HG03575 (cell line): ENCODE measurements at regions not wholly inside any gene's neighbourhood (a gene's known extent, or its start where the extent isn't known, plus 50 kb on each side); places are given as distances from the start of the nearest gene placed in this dataset.

Experiments used
- ATAC-seq: cut with Tn5 transposase; IDR thresholded peaks from one replicate; pipeline ENCODE4 v1.9.1; 2021; ENCODE audit not compliant: unreplicated experiment, insufficient number of reproducible peaks, low FRiP score; ENCODE audit errors: extremely low read depth

DNA sequence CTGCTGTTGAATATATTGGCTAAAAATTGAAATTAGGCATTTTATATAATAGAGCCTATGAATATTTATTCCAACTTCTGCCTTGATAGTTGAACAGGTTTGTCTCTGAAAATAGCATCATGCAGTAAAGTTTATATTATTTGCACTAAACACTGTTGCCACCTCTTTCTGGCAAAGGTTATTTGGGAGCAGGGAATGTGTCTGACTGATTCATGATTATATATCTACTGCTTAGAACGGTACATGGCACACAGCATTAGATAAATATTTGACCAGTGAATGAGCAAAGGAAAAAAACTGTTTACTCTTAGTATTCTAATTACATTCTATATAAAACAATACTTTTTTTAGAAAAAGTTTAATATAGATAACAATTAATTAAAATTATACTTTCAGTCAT, 123.1 kb upstream of the MGAT4C start:
- no peak for ATAC-seq

DNA sequence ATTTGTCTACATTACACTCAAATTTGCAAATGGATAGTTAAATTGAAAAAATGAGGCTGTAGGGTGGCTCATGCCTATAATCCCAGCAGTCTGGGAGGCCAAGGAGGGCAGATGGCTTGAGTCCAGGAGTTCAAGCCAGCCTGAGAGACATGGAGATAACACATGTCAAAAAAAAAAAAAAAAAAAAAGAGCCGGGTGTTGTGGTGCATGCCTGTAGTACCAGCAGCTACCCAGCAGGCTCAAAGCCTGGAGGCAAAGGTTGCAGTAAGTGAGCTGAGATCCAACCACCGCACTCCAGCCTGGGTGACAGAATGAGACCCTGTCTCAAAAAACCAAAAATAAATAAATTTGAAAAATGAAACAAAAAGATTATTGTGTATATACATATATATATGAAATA, 119.9 kb upstream of the MGAT4C start:
- no peak for ATAC-seq

DNA sequence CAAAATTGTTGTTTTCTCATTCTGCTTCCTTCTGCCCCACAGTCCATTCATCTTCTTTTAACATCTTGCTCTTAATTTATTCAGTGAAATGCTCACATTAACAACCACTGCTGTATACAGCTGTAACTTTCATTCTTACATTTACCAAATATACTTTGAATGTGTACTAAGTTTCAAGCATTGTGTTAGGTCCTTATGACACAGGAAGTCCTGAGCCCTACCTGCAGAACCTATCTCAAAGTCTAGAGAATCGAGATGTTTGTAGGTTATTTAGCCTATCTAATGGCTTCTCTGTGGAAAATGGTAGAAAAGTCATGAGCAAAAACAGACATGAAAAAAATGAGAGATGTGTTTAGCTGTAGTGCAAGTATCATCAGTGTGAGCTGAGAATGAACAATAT, 117.6 kb upstream of the MGAT4C start:
- no peak for ATAC-seq

DNA sequence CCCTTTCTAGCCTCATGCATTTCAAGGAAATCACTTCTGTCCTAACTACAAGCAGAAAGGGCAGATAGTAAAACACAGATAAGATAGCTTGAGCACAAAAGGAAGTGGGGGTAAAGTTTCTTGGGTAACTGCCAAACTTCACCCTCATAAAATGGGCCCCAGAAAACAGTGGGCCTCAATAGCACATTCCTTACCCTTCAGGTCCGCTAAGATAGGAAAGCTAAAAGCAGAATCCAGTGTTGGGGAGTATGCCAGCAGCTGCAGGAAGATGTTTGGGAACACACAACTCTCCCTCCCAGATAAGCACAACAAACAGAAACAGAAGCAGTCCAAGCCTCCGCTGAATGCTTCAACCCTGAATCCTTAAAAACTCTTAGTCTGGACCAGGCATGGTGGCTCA, 110.9 kb upstream of the MGAT4C start:
- ATAC-seq = no peak

DNA sequence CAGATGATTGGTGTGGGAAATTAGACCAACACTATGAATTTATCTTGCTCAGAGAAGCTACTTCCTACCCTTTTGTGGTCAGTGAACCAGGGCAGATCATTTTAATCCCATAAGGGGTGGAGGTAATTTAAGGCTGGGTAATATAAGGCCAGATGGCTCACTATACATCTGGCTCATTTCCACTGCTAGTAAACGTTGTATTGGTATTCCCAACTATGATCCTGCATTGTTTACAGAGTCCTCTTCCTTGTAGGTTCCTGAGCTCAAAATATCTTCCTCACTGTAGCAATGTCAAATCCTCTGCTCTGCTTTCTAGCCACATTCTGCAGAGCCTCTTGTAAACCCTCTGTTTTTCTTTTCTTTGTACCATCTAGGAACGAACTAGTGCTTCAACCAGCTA, 93.0 kb upstream of the MGAT4C start:
- no peak for ATAC-seq

DNA sequence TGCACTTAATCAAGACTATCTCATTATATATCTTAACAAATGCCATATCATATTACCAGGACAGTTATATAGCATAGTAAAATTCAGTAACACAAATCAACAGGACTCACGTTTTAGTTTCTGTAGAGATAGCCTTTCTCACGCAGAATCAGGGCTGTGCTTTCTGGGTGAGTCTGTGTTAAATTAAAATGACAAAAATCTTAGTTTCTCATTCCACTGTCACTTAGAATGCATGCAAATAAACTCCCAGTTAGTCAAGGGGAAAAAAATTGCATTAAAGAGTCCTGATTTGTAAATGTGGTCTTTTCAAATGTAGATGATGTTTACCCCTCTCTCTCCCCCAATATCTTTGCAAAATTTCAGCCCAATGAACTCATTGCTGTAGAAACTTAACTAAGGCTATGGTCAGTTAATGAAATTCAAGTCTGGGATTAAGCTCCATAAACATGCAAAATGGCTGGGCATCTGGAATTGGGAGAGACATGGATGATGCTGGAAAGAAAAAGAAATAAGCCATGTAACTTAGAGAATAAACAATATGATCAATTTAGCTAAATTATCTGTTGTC, 77.8 kb upstream of the MGAT4C start:
- ATAC-seq = no peak

DNA sequence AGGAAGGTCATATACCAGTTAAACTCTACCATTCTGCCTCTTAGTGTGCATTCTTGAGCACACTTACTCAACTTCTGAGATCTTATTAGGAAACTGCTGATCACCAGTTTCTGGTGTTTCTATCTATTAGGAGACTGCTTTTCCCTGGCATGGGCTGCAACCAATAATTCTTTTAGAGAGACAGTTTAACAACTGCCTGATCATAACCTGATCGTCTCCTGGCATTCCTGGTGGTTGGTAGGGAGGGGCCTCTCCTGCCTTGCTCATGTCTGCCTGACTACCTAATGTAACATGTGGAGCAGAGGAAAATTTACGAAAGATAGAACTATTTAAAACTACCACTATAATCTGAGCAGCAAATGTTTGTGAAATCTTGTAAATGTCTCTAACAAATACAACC, 75.3 kb upstream of the MGAT4C start:
- no peak for ATAC-seq

DNA sequence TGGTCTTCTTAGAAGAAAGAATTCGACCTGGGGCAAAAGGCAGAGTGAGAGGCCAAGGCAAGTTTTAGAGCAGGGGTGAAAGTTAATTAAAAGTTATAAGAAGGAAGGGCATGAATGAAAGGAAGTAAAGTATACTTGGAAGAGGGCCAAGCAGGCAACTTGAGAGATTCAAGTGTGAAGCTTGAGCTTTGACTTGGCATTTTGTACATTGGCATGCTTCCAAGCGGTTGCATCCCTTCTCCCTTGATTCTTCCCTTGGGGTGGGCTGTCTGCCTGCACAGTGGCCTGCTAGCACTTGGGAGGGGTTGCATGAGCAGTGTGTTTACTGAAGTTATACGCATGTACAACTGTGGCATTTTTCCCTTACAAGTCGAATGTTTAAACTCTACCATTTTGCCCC, 74.8 kb upstream of the MGAT4C start:
- ATAC-seq = no peak

DNA sequence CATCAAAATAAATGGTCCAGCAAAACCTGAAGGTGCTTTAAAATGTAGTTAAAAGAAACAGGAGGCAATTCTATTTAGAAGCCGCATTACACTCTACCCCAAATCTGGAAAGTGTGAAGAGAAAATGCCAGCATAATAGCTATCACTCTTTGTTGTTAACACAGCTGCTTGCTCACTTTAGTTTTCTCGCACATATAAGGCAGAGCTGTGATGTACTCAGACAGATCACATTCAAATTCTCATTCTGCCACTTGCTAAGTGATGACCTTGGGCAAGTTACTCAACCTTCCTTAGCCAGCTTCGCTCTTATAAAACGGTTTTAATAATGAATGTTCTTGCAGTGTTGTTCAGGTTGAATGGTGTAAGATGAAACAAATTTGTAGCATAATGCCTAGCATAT, 56.0 kb upstream of the MGAT4C start:
- ATAC-seq = no peak
